GM18907 (cell line): ENCODE measurements at regions not wholly inside any gene's neighbourhood (a gene's known extent, or its start where the extent isn't known, plus 50 kb on each side); places are given as distances from the start of the nearest gene placed in this dataset.
"Not testable (repeated sequence)": the region's sequence is repeated elsewhere in the genome, so short reads cannot be mapped to it uniquely, and the experiment has no call there.

Source experiments
- ATAC-seq: cut with Tn5 transposase; IDR thresholded peaks from one replicate; pipeline ENCODE4 v1.9.1; 2021; ENCODE audit warnings: mild to moderate bottlenecking, moderate library complexity; ENCODE audit not compliant: unreplicated experiment

- ATAC-seq: no peak
Observed at GRCh38 chr5:130514984-130515690, 610.9 kb downstream of the CHSY3 start.

GRCh38 chr5:130502702-130503101, 598.4 kb downstream of the CHSY3 start:
- no peak for ATAC-seq

- ATAC-seq: no peak
Observed at GRCh38 chr5:130501151-130501865, 597.0 kb downstream of the CHSY3 start.

GRCh38 chr5:130500495-130500894, 596.2 kb downstream of the CHSY3 start:
- not testable (repeated sequence) for ATAC-seq

- no peak for ATAC-seq
Observed at GRCh38 chr5:130496215-130496614, 592.0 kb downstream of the CHSY3 start.

GRCh38 chr5:130488252-130488651, 584.0 kb downstream of the CHSY3 start:
- peak; percentile 48 for ATAC-seq

GRCh38 chr5:130479045-130479804, 575.0 kb downstream of the CHSY3 start:
- ATAC-seq: no peak

GRCh38 chr5:130476325-130476724, 572.1 kb downstream of the CHSY3 start:
- ATAC-seq: no peak

- ATAC-seq: no peak
Observed at GRCh38 chr5:130462516-130462915, 558.3 kb downstream of the CHSY3 start.

GRCh38 chr5:130455175-130455574, 550.9 kb downstream of the CHSY3 start:
- no peak for ATAC-seq

GRCh38 chr5:130452744-130453143, 548.5 kb downstream of the CHSY3 start:
- no peak for ATAC-seq

- no peak for ATAC-seq
Observed at GRCh38 chr5:130436430-130436829, 532.2 kb downstream of the CHSY3 start.

- no peak for ATAC-seq
Observed at GRCh38 chr5:130427222-130427955, 523.1 kb downstream of the CHSY3 start.

- no peak for ATAC-seq
Observed at GRCh38 chr5:130425424-130425823, 521.2 kb downstream of the CHSY3 start.

- ATAC-seq: no peak
Observed at GRCh38 chr5:130424341-130424740, 520.1 kb downstream of the CHSY3 start.

GRCh38 chr5:130402906-130403305, 498.6 kb downstream of the CHSY3 start:
- no peak for ATAC-seq

GRCh38 chr5:130400091-130400490, 495.8 kb downstream of the CHSY3 start:
- ATAC-seq: no peak

- ATAC-seq: no peak
Observed at GRCh38 chr5:130398825-130399224, 494.6 kb downstream of the CHSY3 start.

- ATAC-seq: not testable (repeated sequence)
Observed at GRCh38 chr5:130397727-130398126, 493.5 kb downstream of the CHSY3 start.

- ATAC-seq: no peak
Observed at GRCh38 chr5:130397132-130397531, 492.9 kb downstream of the CHSY3 start.

- ATAC-seq: not testable (repeated sequence)
Observed at GRCh38 chr5:130391727-130392264, 487.5 kb downstream of the CHSY3 start.
